RCC 7860 (cell line): ENCODE measurements at regions not wholly inside any gene's neighbourhood (a gene's known extent, or its start where the extent isn't known, plus 50 kb on each side); places are given as distances from the start of the nearest gene placed in this dataset.

Experiments used
- DNase-seq: peaks from one replicate; pipeline ENCODE4 v3.0.0-alpha.2; 2015; ENCODE audit warnings: low spot score
- FAIRE-seq: peaks from 2 replicates; lab custom pipeline; 2012; peaks lifted over from hg19 to GRCh38; lab: Jason Lieb, UNC

GRCh38 chr6:14674867-14675648 lies 557.5 kb downstream of the CD83 start:
- DNase-seq: no peak
- FAIRE-seq: no peak

- FAIRE-seq: peak; percentile 72
- DNase-seq: peak; percentile 65
These were observed 558.5 kb downstream of the CD83 start for GRCh38 chr6:14676064-14676463.

- DNase-seq: no peak
- no peak for FAIRE-seq
These were observed 559.6 kb downstream of the CD83 start for GRCh38 chr6:14676977-14677781.

GRCh38 chr6:14681699-14682487 lies 564.0 kb upstream of the JARID2 start:
- no peak for FAIRE-seq
- DNase-seq: no peak

- peak; percentile 45 for DNase-seq
- FAIRE-seq: peak; percentile 34
These were observed 563.1 kb upstream of the JARID2 start for GRCh38 chr6:14682812-14683211.

GRCh38 chr6:14689639-14690038 lies 556.2 kb upstream of the JARID2 start:
- FAIRE-seq: no peak
- no peak for DNase-seq

GRCh38 chr6:14690120-14691056 lies 555.5 kb upstream of the JARID2 start:
- FAIRE-seq: no peak
- DNase-seq: no peak

- DNase-seq: no peak
- FAIRE-seq: no peak
These were observed 553.7 kb upstream of the JARID2 start for GRCh38 chr6:14692208-14692607.

GRCh38 chr6:14693301-14694192 lies 552.3 kb upstream of the JARID2 start:
- DNase-seq (no peak), FAIRE-seq (no peak)

- DNase-seq (no peak), FAIRE-seq (no peak)
These were observed 551.6 kb upstream of the JARID2 start for GRCh38 chr6:14694308-14694707.

- DNase-seq (no peak), FAIRE-seq (no peak)
These were observed 550.3 kb upstream of the JARID2 start for GRCh38 chr6:14695579-14695978.

- no peak for DNase-seq
- FAIRE-seq: no peak
These were observed 549.5 kb upstream of the JARID2 start for GRCh38 chr6:14696367-14696766.

GRCh38 chr6:14697427-14697826 lies 548.4 kb upstream of the JARID2 start:
- FAIRE-seq (no peak), DNase-seq (no peak)

GRCh38 chr6:14699803-14700601 lies 545.9 kb upstream of the JARID2 start:
- no peak for DNase-seq
- no peak for FAIRE-seq

GRCh38 chr6:14701946-14702345 lies 543.9 kb upstream of the JARID2 start:
- DNase-seq (no peak), FAIRE-seq (no peak)

GRCh38 chr6:14702678-14703077 lies 543.2 kb upstream of the JARID2 start:
- FAIRE-seq (no peak), DNase-seq (no peak)

- FAIRE-seq (no peak), DNase-seq (no peak)
These were observed 542.3 kb upstream of the JARID2 start for GRCh38 chr6:14703586-14703985.
